ENCODE measurements at regions not wholly inside any gene's neighbourhood (a gene's known extent, or its start where the extent isn't known, plus 50 kb on each side); places are given as distances from the start of the nearest gene placed in this dataset.
"Not testable (repeated sequence)": the region's sequence is repeated elsewhere in the genome, so short reads cannot be mapped to it uniquely, and the experiment has no call there.

DNA sequence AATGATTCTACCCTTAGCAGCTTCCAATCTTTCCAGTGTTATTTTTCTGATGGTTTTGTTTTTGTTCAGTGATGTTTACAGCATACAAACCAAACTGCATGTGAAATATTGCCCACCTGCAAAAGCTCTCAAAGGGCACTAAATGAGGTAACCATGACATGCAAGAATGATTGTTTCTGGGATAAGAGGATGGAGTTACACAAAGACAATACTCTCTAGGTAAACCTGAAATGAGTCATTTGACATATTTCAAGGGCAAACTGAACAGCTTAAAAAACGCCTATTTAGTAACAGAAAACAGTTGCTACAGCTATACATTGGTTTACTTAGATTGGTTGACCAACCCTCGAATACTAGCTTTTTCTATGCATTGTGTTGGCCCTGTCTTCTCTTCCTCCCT, 481.7 kb downstream of the ZPLD1 start:
- TF ChIP-seq POLR2A (IDR thresholded peaks at IDR 0.05; ENCODE audit: extremely low read depth, insufficient read length) = no peak
- no peak for TF ChIP-seq MYC (IDR thresholded peaks at IDR 0.05; ENCODE audit: low read depth, low read length)
- TF ChIP-seq, protein P1, sequence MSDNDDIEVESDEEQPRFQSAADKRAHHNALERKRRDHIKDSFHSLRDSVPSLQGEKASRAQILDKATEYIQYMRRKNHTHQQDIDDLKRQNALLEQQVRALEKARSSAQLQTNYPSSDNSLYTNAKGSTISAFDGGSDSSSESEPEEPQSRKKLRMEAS (IDR thresholded peaks at IDR 0.05; ENCODE audit: low read depth, low read length) = no peak
- TF ChIP-seq, protein P2, sequence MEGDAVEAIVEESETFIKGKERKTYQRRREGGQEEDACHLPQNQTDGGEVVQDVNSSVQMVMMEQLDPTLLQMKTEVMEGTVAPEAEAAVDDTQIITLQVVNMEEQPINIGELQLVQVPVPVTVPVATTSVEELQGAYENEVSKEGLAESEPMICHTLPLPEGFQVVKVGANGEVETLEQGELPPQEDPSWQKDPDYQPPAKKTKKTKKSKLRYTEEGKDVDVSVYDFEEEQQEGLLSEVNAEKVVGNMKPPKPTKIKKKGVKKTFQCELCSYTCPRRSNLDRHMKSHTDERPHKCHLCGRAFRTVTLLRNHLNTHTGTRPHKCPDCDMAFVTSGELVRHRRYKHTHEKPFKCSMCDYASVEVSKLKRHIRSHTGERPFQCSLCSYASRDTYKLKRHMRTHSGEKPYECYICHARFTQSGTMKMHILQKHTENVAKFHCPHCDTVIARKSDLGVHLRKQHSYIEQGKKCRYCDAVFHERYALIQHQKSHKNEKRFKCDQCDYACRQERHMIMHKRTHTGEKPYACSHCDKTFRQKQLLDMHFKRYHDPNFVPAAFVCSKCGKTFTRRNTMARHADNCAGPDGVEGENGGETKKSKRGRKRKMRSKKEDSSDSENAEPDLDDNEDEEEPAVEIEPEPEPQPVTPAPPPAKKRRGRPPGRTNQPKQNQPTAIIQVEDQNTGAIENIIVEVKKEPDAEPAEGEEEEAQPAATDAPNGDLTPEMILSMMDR (IDR thresholded peaks at IDR 0.05; ENCODE audit: low read depth, low read length) = no peak
- DNase-seq (ENCODE audit: low read depth) = no peak
- no peak overlapping the region for H3K4me3 ChIP-seq (ENCODE audit: low read depth, low read length)

DNA sequence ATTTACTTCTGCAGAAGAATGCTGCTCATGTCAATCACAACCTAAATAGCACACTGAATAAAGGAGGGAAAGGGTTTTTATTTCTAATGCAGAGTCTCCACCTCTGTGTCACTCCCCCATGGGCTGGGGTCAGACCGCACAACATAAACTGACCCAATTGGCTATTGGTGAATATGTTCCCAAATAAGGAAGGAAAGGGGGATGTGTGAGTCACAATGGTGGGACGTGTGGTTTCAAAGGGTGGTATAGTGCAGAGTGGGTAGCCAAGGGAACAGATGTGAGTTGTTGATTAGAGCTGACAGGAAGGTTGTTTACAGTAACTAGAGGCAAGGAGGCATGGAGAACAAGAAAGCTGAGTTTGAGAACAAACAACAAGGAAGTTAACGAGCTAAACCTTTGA, 491.8 kb downstream of the ZPLD1 start:
- DNase-seq (ENCODE audit: low read depth) = peak; percentile 9
- TF ChIP-seq, protein P1 (IDR thresholded peaks at IDR 0.05; ENCODE audit: low read depth, low read length) = no peak
- TF ChIP-seq, protein P2 (IDR thresholded peaks at IDR 0.05; ENCODE audit: low read depth, low read length) = no peak
- no peak for TF ChIP-seq MYC (IDR thresholded peaks at IDR 0.05; ENCODE audit: low read depth, low read length)
- no peak for TF ChIP-seq POLR2A (IDR thresholded peaks at IDR 0.05; ENCODE audit: extremely low read depth, insufficient read length)
- H3K4me3 ChIP-seq (ENCODE audit: low read depth, low read length) = no peak overlapping the region

DNA sequence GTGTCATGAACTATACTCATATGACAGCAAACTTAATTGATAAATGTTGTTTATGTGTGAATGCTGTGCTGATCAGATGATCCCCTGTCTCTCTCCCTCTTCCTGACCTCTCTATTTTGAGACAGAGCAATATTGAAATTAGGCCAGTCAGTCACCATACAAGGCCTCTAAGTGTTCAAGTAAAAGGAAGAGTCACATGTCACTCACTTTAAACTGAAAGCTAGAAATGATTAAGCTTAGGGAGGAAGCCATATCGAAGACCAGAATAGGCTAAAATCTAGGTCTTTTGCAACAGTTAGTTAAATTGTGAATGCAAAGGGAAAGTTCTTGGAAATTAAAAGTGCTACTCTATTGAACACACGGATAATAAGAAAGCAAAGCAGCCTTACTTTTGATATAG, 498.6 kb downstream of the ZPLD1 start:
- DNase-seq (ENCODE audit: low read depth) = no peak
- TF ChIP-seq MYC (IDR thresholded peaks at IDR 0.05; ENCODE audit: low read depth, low read length) = no peak
- TF ChIP-seq POLR2A (IDR thresholded peaks at IDR 0.05; ENCODE audit: extremely low read depth, insufficient read length) = no peak
- TF ChIP-seq, protein P1 (IDR thresholded peaks at IDR 0.05; ENCODE audit: low read depth, low read length) = no peak
- TF ChIP-seq, protein P2 (IDR thresholded peaks at IDR 0.05; ENCODE audit: low read depth, low read length) = no peak
- no peak overlapping the region for H3K4me3 ChIP-seq (ENCODE audit: low read depth, low read length)

DNA sequence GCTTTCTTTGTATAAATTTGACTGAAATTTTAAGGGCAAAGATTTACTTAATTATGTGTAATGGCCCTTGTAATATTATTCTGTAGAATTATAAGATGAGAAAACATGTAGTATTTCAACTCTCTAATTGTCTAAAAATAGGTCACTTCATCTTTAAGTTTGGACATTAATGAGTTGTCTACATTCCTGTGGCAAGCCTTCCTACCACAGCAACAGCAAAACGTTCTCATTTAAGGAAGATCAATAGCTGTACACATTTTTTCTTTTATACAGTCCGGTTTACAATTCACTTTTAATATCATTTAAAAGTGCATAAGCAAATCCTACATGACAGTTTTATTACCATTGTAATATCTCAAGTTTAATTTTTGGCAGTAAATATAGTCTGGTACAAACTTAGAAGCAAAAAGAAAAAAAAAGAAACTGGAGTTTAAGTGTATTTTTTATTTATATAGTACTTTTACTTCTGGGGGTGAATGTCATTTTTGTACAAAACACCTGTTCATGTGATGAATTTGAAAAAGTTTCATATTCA, 501.8 kb downstream of the ZPLD1 start:
- TF ChIP-seq, protein P2 (IDR thresholded peaks at IDR 0.05; ENCODE audit: low read depth, low read length) = no peak
- TF ChIP-seq POLR2A (IDR thresholded peaks at IDR 0.05; ENCODE audit: extremely low read depth, insufficient read length) = no peak
- TF ChIP-seq, protein P1 (IDR thresholded peaks at IDR 0.05; ENCODE audit: low read depth, low read length) = no peak
- TF ChIP-seq MYC (IDR thresholded peaks at IDR 0.05; ENCODE audit: low read depth, low read length) = no peak
- no peak for DNase-seq (ENCODE audit: low read depth)
- H3K4me3 ChIP-seq (ENCODE audit: low read depth, low read length) = no peak overlapping the region

DNA sequence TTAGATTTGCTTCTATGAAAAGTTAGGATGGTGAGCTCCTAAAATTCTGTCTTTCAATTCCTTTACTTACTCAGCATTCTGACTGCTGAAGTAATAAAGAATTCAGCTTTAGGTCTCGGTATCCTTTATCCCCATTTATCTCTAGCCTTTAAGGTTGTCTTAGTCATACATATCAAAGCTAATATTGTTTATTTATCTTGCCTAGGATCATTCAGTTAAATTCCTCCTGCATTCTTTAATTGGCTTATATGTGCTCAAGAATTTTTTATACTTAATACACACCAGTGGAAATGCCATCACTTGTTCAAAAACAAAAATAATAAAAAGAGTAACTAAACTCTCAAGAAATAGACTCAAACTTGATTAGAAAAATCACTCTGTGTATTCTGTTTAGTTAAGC, 507.0 kb downstream of the ZPLD1 start:
- DNase-seq (ENCODE audit: low read depth) = no peak
- TF ChIP-seq, protein P2 (IDR thresholded peaks at IDR 0.05; ENCODE audit: low read depth, low read length) = no peak
- TF ChIP-seq, protein P1 (IDR thresholded peaks at IDR 0.05; ENCODE audit: low read depth, low read length) = no peak
- no peak for TF ChIP-seq POLR2A (IDR thresholded peaks at IDR 0.05; ENCODE audit: extremely low read depth, insufficient read length)
- TF ChIP-seq MYC (IDR thresholded peaks at IDR 0.05; ENCODE audit: low read depth, low read length) = no peak
- H3K4me3 ChIP-seq (ENCODE audit: low read depth, low read length) = no peak overlapping the region

DNA sequence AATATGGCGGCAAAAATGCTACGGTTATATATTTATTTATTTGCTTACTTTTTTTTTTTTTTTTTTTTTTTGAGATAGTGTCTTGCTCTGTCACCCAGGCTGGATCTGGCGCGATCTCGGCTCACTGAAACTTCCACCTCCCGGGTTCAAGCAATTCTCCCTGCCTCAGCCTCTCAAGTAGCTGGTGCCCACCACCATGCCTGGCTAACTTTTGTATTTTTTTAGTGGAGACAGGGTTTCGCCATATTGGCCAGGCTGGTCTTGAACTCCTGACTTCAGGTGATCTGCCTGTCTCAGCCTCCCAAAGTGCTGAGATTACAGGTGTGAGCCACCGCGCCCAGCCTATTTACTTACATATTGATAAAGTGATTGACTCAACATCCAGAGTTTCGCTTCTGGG, 511.6 kb downstream of the ZPLD1 start:
- not testable (repeated sequence) for H3K4me3 ChIP-seq (ENCODE audit: low read depth, low read length); DNase-seq (ENCODE audit: low read depth)

Data from NB4 (cell line).